GM21576 (cell line): ENCODE measurements at regions not wholly inside any gene's neighbourhood (a gene's known extent, or its start where the extent isn't known, plus 50 kb on each side); places are given as distances from the start of the nearest gene placed in this dataset.
"Not testable (repeated sequence)": the region's sequence is repeated elsewhere in the genome, so short reads cannot be mapped to it uniquely, and the experiment has no call there.

Experiments
- ATAC-seq: cut with Tn5 transposase; IDR thresholded peaks from one replicate; pipeline ENCODE4 v1.9.1; 2021; ENCODE audit warnings: mild to moderate bottlenecking, moderate library complexity; ENCODE audit not compliant: unreplicated experiment

GRCh38 chr6:10138917-10139316 lies 276.0 kb downstream of the TFAP2A start:
- no peak for ATAC-seq

GRCh38 chr6:10136636-10137035 lies 278.2 kb downstream of the TFAP2A start:
- ATAC-seq = no peak

- not testable (repeated sequence) for ATAC-seq
Observed at GRCh38 chr6:10134185-10134584, 280.7 kb downstream of the TFAP2A start.

- ATAC-seq = no peak
Observed at GRCh38 chr6:10128721-10129120, 286.2 kb downstream of the TFAP2A start.

- no peak for ATAC-seq
Observed at GRCh38 chr6:10122164-10122563, 292.7 kb downstream of the TFAP2A start.

DNA sequence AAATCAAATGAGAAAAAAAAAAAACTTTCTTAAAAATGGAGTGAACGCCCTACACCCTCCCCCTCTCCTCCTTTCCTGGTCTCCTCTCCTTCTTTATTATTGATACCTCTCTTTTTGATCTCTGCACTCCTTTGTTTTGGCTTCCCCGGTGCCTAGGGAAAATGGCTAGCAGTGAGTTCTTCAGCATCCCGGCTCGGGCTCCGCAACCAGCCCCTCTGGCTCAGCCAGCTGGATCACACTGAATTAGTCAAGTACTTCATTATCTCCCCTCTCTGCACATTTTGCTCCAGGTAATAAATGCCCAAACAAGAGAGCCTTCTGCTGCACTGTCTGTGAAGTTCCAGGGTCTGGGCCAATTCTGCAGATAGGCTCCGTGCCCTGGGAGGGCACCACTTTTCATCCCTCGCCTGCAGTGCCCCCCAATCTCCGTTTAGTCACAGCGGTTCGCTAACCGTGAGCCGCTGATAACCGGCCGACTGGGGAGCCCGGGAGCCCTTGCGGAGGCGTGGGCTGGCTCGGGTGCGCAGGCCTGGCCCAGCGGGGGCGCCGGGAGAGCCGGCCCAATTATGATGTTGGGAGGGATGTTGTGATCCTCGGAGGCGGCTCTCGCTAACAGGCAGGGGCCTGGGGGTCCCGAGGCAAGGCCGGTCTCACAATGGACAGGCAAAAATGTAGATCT lies 301.9 kb downstream of the TFAP2A start:
- ATAC-seq = no peak

GRCh38 chr6:10111975-10112374 lies 302.9 kb downstream of the TFAP2A start:
- no peak for ATAC-seq

- ATAC-seq = no peak
Observed at GRCh38 chr6:10101551-10102252, 313.2 kb downstream of the TFAP2A start.

GRCh38 chr6:10099529-10100140 lies 315.2 kb downstream of the TFAP2A start:
- no peak for ATAC-seq

DNA sequence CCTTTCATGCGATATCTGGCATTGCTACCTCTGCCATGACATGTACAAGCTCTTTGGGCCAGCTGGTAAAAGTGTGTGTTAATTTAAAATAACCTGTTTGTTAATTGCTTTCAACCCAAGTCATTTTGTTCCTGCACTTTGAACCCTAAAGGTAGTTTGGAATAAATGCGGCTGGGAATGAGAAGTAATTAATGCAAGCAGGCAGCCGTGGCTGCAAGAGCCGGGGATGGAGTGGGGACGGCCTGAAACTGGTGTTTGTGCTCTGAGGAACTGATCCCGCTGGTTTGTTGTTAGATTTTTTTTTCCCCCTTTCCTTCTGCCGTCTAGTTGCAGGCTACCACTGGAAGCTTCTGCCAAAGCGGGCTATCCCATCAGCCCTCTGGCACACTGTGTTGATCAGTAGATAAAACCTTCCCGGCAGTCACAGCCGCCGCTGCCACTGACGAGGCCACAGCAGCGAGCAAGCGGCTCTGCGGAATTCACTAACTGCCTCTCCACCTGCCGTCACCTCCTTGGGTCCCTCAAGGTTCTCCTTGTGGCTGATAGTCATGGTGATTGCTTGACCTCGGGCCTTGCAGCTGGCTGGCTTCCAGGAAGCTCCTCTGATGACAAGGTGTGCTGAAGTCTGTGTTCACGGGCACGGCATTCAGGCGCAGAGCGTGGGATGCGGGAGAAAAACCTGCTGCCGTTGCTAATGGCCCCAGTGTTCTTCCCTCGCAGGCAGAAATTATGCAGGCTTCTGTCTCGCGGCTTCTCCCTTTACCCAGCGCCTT lies 315.9 kb downstream of the TFAP2A start:
- ATAC-seq = no peak

GRCh38 chr6:10093282-10093681 lies 321.6 kb downstream of the TFAP2A start:
- ATAC-seq = no peak

DNA sequence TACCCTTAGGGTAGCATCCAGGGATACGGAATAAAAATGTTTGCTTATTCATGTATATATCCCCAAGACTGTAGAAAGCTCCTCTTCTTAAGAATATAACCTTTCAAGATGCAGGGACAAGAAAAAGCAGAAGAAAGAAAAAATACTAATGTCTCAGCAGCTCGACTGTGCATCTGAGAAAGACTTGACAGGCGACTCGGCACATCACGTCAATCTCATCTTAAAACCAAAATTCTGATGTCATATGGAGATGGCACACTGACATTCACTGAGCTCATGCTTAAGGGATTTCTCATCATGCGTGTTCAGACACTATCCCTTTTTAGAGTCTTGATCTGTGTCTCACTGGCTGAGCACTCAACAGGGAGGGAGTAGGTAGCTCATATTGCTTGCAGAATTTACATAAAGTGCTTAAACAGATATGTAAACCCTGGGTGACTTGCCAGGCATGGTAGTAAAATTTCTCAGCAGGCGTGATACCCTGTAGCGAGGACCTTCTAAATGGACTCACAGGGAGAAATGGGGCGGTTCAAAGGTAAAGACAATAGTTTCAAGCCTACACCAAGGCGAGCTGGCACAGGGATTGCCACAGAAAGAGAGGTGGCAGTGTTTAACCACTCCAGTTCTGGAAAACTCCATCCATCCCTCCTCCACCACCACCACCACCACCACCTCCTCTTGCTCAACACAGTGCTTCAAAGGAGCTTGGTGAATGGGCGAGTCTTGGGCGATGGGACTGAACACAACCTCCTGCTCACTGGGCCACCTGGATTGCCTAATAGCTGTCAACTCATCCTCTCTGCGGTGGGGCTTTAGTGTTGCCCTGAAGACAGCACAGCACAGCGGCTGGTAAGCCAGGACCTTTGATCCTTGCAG lies 330.5 kb downstream of the TFAP2A start:
- ATAC-seq = no peak

DNA sequence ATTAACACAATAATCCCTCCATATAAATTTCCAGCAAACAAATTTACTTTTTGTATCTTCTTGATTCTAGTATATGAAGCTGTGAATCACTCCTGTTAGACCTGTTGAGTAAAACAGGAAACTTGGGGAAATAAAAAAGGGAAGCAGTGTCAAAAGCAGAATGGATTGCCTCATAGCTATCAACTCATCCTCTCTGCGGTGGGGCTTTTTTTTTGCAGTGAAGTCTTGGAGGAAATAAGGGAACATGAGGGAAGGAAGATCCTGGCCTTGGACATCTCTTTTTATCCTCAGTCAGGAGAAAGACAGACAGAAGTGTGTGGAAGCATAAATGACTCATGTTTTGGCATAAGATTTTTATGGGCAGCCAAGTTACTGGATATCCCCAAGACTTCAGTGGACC lies 332.5 kb downstream of the TFAP2A start:
- ATAC-seq = no peak

- ATAC-seq = no peak
Observed at GRCh38 chr6:10081957-10082356, 332.9 kb downstream of the TFAP2A start.

GRCh38 chr6:10081075-10081474 lies 333.8 kb downstream of the TFAP2A start:
- ATAC-seq = no peak

- ATAC-seq = no peak
Observed at GRCh38 chr6:10080561-10080960, 334.3 kb downstream of the TFAP2A start.

DNA sequence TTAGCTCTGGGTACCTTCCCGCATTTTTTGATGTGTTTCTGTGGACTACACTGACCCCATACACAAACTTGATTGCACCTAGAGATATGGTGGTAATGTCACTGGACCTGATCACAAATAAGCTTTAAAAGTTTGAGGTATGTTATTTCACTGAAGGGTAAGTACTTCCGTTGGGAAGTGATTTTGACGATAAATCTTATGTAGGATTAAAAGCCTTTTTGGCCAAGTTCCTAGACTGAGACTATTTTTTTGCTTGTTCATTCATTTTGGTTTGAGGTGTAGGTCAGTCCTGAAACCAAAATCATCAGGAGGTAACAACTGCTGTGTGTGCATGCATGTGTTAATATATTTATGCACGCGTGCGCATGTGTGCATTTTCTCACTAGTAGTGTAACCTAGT lies 336.3 kb downstream of the TFAP2A start:
- no peak for ATAC-seq

GRCh38 chr6:10074726-10075125 lies 340.1 kb downstream of the TFAP2A start:
- ATAC-seq = not testable (repeated sequence)

- ATAC-seq = no peak
Observed at GRCh38 chr6:10073341-10073740, 341.5 kb downstream of the TFAP2A start.

DNA sequence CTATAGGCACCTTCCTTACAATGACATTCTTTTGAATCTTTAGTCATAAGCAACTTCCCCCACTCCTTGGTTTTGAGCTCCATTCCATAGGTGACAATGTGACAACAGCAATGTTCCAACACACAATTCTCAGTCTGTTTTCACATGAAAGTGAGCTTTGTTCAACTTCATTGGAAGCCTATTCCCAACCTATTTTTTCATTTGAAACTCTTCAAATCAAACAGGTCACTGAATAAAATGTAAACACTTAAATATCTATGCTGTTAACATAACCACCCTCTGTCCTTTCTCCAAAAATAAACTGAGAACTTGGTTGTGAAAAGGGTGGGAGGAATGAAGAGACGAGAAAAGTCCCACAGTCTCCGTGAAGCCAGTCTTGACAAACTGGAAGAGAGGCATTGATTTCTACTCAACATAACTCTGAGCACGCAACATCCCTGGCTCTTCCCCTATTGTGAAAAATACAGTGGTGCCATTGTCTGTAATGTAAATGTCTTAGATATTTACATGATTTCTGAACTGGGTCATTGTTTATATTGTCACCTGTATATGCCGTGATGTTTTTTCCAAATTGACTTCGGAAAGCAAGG lies 343.1 kb downstream of the TFAP2A start:
- no peak for ATAC-seq
